GM18909 (cell line): ENCODE measurements at regions not wholly inside any gene's neighbourhood (a gene's known extent, or its start where the extent isn't known, plus 50 kb on each side); places are given as distances from the start of the nearest gene placed in this dataset.
"Not testable (repeated sequence)": the region's sequence is repeated elsewhere in the genome, so short reads cannot be mapped to it uniquely, and the experiment has no call there.

Experiments
- ATAC-seq: cut with Tn5 transposase; IDR thresholded peaks from one replicate; pipeline ENCODE4 v1.9.1; 2021; ENCODE audit warnings: mild to moderate bottlenecking; ENCODE audit not compliant: unreplicated experiment, poor library complexity

DNA sequence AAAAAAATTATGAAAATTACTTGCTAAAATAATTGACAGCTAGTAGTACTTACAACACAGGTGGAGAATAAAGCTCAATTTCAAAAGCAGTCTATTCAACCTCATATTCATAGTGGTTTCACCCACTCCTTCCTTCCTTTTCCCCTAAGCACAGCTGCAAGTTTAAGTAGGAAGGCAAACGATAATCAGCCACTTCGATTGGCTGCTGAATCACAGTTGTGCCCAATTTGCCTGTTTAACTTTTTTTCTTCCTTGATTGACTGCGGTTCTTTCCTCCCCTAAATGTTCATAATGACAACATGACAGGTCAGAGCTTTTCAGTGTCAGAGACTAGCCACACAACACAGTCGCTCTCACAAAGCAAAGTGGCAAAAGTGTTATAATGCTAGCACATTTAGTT, 468.0 kb upstream of the GBE1 start:
- ATAC-seq, result peak; percentile 90

DNA sequence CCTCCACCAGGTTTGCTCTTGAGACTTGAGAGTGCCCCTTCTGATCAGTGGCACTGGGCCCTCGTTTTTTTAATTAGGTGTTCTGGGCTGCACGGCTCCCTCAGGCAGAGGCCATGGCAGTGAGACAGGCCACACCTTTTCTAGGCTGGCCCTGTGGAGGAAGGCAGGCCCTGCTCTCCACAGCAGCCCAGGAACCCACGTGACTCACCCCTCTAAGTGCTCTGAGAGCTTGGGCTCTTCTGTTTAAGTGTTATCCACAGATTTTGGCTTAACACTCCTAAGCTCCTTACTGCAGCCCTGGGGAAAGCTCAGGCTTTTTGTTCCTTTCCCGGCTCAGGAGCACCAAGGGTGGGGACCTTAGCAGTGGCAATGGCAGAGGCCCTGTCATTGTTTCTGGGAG, 463.2 kb upstream of the GBE1 start:
- ATAC-seq, result no peak

DNA sequence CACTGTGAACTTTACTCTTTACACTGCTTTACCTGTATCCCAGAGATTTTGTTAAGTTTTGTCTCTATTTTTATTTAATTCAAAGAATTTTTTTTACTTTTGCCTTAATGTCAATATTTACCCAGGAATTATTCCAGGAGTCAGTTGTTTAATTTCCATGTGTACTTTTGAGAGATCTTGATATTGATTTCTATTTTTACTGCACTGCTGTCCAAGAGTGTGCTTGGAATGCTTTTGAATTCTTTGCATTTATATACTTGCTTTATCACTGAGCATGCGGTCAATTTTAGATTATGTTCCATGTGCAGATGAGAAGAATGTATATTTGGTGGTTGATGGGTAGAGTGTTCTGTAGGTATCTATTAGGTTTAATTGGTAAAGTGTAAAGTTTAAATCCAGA, 461.0 kb upstream of the GBE1 start:
- no peak for ATAC-seq

DNA sequence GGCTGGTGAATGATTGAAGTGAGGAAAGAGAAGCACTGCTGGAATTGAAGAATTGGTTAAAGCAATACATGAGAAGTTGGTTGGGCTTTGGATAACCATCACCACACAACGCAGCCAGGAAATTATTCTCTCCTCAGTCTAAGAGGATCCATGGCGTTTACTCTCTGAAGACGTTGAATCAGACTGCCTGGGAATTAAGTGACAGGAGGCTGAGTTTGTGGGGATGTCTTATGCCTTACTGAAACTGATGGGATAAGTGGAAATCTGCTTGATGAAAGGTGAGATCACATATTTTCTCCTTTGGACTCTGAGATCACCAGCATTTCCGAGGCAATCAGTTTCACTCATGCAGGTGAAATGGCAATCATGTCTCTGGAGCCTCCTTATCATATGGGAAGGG, 456.1 kb upstream of the GBE1 start:
- no peak for ATAC-seq

DNA sequence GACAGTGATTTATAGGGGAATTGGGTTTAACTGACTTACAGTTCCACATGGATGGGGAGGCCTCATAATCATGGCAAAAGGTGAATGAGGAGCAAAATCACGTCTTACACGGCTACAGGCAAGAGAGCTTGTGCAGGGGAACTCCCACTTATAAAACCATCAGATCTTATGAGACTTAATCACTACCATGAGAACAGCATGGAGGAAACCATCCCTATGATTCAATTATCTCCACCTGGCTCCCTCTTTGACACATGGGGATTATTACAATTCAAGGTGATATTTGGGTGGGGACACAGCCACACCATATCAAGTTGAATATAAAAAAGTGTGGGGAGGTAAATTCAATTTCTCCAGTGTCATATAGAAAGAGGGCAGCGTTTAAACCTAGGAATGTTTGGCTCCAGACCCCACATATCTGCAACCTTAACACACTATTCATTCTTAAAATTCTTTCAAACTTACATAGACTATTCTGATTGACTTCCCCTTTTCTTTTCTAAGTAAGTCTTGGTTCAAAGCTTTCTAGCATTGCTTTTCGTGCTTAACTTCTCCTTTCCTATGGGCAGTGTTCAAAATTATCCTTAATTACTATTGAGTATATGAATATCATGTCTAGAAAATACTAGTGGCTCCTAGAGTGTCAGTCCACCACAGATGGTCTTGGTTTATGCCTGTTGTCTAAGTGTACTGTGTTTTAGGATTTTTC, 446.7 kb upstream of the GBE1 start:
- ATAC-seq, result no peak

DNA sequence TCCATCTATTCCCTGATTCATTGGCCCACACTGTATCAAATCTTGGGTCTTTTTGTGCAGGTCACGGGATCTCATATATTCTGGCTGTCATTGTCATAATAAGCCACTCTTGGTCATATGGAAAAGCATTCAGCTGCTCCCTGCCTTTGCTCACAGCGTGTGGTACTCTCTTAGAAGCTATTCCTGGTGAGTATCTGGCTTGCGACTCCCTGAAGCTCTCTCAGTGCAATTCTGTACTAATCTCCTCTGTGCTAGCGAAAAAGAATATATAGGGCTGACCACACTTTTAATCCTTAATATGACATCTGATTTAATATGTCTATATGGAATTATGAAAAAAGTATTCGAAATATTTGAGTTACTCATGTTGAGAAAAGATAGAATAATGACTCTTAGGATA, 440.8 kb upstream of the GBE1 start:
- no peak for ATAC-seq

DNA sequence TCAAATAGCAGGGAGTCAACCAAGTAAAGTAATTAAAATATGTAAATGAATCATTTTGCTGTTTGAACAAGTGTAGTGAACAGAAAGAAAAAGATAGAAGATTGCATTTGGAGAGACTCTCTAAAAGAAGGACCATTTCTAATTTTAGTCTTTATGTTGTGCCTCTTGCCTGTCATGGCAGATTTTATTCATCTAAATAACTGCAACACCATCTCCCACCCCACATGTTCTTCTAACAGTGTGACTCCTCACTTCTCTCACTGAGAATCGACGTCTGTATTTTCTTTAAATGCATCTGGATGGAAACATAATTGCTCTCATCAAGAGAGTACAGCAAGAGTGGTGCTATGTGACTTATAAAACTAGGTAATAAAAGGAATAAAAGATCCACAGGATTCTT, 439.9 kb upstream of the GBE1 start:
- no peak for ATAC-seq

DNA sequence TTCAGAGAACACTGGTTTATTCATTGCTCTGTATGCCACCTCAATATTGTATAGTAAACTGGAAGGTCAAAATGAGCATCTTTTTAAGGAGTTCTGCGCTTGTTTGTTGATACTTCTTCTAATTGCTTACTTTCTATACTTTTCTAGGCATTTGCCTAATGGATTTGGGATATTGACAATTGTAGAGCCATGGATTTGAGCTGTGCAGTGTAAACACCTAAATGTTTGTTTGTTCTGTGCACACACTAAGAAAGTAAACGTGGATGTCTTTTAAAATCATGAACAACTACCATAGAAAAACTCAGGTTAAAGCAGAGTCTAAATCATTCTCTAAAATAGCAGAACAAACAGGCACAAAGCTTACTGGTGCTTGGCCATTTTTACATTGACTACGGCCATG, 436.6 kb upstream of the GBE1 start:
- ATAC-seq, result no peak

DNA sequence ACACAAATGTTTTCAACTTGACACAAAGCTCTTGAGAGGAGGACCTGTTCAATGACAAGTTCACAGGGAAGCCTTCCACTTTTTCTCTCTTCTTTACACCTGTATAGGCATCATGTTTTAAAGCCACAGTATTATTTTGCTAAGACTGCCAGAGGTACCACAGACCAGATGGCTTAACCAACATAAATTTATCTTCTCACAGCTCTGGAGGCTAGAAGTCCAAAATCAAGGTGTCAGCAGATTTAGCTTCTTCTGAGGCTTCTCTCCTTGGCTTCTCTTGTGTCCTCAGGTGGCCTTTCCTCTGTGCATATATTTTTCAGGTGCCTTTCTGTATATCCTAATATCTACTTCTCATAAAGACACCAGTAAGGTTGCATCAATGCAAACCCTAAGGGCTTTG, 435.2 kb upstream of the GBE1 start:
- ATAC-seq, result no peak

DNA sequence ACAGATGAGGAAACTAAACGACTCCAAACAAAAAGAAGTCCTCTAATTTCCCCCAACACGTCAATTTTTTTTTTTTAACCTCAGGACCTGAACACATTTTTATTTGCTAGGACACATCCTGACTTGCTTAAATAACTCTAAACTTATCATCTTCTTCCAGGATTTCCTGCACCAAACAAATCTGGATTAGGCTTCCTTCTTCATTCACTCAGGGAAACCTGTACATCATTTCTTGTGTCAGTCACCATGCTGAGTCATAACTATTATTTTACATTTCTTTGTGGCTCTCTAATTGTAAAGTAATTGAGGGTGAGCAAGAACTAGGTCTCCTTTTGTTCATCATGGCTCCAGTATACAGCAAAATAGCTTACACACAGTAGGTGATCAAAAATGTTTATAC, 433.4 kb upstream of the GBE1 start:
- ATAC-seq, result no peak

DNA sequence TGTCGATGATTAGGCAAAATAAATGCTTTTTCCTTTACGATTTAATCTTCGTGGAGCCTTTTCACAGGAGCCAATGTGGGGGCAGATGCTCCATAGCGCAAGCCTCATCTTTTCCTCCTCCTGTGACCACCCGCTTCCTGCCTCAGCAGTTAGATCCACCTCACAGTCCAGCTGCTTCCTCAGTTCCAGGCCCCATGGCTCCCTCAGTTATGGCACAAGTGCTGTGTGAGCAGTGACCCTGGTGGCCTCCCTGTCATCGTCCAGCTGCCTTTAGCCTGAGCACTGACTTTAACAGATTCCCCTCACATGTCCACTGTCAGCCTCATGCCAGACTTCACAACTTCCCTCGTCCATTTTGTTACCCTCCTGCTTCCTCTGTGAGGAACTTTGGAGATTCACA, 424.6 kb upstream of the GBE1 start:
- ATAC-seq, result no peak

DNA sequence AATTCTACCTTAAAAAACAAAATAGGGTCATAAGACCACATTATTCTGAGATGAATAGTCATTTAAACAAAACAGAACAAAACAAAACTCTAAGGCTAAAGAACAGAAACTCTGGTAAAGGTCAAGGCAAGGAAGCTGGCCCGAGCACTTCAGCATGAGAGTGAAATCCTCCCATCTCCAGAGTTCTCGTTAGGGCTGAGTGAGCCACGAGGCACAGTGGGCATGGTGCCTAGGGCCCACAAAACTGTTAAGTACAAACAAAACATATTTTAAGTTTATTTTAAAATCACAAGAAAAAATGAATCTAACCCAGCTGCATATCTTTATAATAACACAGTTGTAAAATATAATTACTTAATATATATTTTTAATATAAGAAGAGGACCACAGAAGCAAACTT, 417.8 kb upstream of the GBE1 start:
- no peak for ATAC-seq

DNA sequence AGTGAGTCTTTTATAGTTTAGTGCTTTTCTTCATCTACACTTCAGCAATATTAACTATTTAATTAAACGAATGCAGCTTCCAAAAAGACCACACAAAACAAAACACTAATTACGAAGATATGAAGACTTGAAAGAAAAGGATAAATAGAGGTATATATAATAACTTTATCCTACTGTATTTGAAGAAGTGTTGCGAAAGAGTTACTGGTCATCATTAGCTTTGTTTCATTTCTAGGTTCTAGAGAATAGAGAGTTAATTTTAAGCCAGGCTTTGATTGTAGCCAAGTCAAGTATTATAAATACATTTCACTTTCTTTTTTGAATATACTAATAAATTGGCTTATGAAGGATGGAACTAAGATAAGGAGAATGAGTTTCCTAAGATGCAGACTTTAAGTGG, 416.8 kb upstream of the GBE1 start:
- ATAC-seq, result no peak

DNA sequence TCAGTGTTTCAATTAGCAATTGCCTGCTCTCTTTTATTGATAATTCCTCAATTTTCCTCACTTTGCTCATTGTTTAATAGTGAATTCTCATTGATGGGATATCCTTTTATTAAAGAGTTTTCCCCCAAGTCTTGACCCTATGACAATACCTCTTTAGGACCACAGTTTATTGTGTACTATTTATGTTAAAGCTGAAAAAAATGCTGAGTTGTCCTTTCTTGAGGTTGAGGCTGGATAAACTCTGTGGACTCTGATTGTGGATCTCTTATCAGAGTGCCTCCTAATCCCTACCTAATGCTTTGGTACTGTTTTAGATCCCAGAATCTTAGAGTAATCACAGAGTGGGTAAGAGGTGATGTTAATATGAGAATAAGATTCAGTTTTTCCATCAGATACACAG, 416.3 kb upstream of the GBE1 start:
- ATAC-seq, result no peak

DNA sequence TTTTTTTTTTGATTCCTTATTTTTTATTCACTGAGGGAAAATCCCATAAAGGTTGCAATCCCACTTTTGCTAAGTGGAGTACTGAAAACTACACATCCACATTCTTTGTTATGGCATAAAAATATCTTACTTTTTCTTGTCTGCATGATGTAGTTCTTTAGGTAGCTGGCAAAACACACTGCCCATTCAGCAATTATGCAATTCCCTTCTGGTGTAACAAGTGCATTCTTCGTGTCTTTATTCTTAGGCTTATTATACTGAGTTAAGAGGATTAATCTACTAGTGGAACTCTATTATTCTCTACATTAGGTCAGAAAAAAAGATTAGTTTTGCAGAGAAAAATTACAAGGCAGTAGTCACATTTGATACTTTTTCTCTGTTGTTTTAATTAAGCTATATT, 403.8 kb upstream of the GBE1 start:
- ATAC-seq, result no peak

DNA sequence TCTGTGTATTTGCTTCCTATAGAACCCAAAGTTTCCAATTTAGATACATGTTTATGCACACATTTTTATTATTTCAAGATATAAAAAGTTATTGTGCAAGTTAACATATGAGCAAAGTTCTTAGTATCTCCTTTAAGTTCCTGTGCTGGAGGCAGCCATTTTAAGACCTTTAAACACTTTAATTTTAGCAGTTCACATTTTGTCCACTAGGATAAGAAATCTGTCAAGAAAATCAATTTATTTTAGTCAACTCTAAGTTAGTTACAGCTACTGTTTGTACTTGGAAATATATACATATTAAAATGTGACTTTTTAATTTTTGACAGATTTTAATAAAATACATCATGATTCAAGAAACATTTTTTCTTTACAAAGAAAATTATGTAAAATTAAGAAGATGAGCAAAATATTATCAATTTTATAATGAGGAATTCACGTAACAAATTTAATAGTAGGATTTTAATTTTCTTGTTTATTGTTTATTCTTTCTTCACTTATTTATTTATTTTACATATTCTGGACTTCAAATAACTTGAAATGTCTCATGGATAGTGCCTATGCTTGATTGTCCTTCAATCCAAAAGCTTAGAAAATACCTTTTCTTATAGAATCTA, 402.6 kb upstream of the GBE1 start:
- peak; percentile 63 for ATAC-seq

DNA sequence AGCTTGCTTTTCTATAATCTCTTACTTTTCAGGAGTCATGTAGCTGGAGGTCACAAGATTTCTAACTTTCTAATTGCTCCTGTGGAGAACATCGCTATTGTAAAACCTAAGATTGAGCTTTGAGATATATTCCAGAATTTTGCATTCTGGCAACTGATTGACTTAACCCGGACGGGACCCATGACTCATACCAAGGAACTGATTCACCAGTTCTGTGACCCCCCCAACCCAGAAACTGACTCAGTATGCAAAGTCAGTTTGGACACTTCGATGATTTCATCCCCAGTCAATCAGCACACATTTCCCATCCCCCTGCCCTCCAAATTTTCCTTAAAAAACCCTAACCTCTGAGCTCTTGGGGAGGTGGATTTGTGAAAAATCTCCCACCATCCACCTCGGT, 396.5 kb upstream of the GBE1 start:
- ATAC-seq, result no peak

DNA sequence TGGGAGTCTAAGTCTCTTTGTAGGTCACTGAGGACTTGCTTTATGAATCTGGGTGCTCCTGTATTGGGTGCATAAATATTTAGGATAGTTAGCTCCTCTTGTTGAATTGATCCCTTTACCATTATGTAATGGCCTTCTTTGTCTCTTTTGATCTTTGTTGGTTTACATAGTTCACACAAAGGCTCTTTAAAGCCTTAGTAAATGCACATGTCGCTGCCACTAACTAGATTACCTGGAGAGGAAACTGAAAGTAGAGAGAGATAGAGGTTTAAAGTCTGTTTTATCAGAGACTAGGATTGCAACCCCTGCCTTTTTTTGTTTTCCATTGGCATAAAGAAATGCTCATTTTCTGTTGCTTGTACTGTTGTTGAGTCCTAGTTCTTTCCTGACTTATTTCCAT, 392.4 kb upstream of the GBE1 start:
- not testable (repeated sequence) for ATAC-seq

DNA sequence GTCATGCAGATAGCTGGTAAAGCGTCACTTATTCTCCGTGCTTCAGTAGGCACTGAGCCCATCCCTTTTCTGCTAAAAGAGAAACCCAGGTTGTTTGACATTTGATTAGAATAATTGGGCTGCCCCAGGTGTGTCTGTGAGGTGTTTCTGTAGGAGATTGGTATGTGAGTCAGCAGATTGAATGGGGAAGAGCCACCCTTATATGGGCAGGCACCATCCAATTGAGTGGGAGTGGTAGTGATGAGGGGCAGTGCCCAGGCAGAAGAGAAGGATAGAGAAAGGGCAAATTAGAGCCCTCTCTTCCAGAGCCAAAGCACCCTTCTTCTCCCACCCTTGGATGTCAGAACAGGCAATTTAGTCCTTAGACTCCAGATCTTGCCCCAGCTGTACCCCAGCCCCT, 384.3 kb upstream of the GBE1 start:
- no peak for ATAC-seq

DNA sequence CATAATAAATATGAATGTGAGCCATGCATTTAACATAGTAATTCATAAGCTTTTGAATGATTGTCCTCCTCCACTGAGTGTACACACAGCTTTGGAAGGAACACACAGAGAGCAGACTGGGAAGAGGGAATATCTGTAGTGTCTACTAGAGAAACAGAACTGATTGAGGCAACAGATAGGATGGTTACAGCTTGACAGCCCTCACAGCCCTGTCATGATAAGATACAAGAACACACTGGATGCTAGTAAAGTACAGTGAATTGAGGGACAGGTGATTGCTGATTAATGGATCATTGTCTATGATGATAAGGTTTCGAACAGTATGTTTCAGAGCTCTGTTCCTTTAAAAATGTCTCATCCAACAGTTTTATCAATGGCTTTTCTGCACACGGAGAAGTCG, 383.4 kb upstream of the GBE1 start:
- no peak for ATAC-seq

DNA sequence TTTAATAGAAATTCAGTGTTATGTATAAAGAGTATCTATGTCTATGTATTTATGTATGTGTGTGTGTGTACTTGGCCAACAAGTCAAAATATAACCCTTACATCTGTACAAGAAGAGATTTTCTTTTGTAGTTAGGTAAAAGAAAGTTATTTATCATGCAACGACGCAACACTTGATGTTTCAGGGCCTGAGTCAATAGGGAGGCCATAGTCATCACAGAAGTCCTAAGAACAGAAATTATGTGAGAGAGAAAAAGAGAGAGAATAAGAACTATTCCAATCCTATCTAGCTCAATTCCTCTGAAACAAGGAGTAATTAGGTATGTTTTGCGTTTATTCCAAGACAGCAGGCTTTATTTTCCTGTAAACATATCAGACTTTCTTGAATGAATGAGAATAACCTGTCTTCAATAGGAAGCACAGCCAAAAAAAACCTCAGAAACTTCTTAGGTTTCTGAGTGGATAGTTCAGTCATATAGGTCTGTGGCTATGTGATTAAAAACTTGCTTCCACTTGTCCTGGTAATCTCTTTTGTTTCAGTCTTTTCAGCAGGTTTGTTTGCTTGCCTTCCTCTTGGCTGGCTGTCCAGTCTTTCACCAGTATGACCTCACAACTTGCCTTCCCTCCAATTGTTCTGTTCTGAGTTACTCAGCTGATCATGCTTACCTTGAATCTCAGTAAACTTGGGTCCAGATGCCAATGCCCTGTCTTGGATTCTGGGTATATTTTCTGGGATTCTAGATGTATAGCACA, 382.4 kb upstream of the GBE1 start:
- ATAC-seq, result no peak

DNA sequence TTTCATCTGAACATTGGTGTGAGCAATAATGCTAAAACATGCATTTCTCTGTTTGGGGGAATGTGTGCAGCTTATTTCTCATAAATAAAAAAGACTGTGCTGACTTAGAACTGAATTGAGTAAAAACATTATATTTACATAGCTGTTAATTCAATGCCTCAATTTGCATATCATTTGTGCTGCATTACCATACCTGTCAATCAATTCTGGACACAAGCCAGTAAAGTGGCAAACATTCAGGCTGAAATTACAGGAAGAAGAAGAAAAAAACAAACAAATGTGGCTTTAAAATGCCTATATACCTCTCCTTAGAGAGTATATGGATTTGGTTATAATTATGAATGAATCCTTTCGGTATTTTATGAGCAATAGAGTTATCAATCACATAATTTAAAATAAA, 380.1 kb upstream of the GBE1 start:
- ATAC-seq, result no peak
